ENCODE measurements at regions not wholly inside any gene's neighbourhood (a gene's known extent, or its start where the extent isn't known, plus 50 kb on each side); places are given as distances from the start of the nearest gene placed in this dataset.
"Not testable (repeated sequence)": the region's sequence is repeated elsewhere in the genome, so short reads cannot be mapped to it uniquely, and the experiment has no call there.

- DNase-seq; H3K27me3 Mint-ChIP-seq; H3K9me3 Mint-ChIP-seq; H3K36me3 Mint-ChIP-seq (ENCODE audit: insufficient read depth); H3K4me3 Mint-ChIP-seq; H3K4me1 Mint-ChIP-seq (ENCODE audit: low read depth in 2 of 2); H3K27ac Mint-ChIP-seq; ATAC-seq (replicated peaks): not testable (repeated sequence)
Measured at GRCh38 chr9:39582677-39583412, 227.4 kb downstream of the SPATA31A1 start.

GRCh38 chr9:39583413-39583747 is 227.9 kb downstream of the SPATA31A1 start:
- H3K27me3 Mint-ChIP-seq; H3K9me3 Mint-ChIP-seq; H3K36me3 Mint-ChIP-seq (ENCODE audit: insufficient read depth); DNase-seq; ATAC-seq (replicated peaks); H3K27ac Mint-ChIP-seq; H3K4me3 Mint-ChIP-seq; H3K4me1 Mint-ChIP-seq (ENCODE audit: low read depth in 2 of 2): not testable (repeated sequence)

- not testable (repeated sequence) for H3K36me3 Mint-ChIP-seq (ENCODE audit: insufficient read depth); H3K4me3 Mint-ChIP-seq; DNase-seq; H3K4me1 Mint-ChIP-seq (ENCODE audit: low read depth in 2 of 2); H3K27me3 Mint-ChIP-seq; H3K9me3 Mint-ChIP-seq; H3K27ac Mint-ChIP-seq; ATAC-seq (replicated peaks)
Measured at GRCh38 chr9:39585233-39585632, 229.8 kb downstream of the SPATA31A1 start.

- no peak overlapping the region for H3K27ac Mint-ChIP-seq
- ATAC-seq (replicated peaks) (no peak), DNase-seq (no peak)
- no peaks in the 10 kb centered on the region for H3K4me1 Mint-ChIP-seq (ENCODE audit: low read depth in 2 of 2)
- no peak overlapping the region for H3K4me3 Mint-ChIP-seq
- H3K9me3 Mint-ChIP-seq = no peaks in the 10 kb centered on the region
- H3K36me3 Mint-ChIP-seq (ENCODE audit: insufficient read depth) = peaks cover 2% of the 10 kb centered on the region
- H3K27me3 Mint-ChIP-seq = no peaks in the 10 kb centered on the region
Measured at GRCh38 chr9:39587844-39588499, 232.5 kb downstream of the SPATA31A1 start.

GRCh38 chr9:39588500-39589137 is 233.2 kb downstream of the SPATA31A1 start:
- no peak overlapping the region for H3K4me3 Mint-ChIP-seq
- peaks cover 2% of the 10 kb centered on the region for H3K36me3 Mint-ChIP-seq (ENCODE audit: insufficient read depth)
- H3K27ac Mint-ChIP-seq = no peak overlapping the region
- H3K9me3 Mint-ChIP-seq = no peaks in the 10 kb centered on the region
- DNase-seq = no peak
- H3K4me1 Mint-ChIP-seq (ENCODE audit: low read depth in 2 of 2) = no peaks in the 10 kb centered on the region
- H3K27me3 Mint-ChIP-seq = no peaks in the 10 kb centered on the region
- no peak for ATAC-seq (replicated peaks)

- not testable (repeated sequence) for DNase-seq; H3K36me3 Mint-ChIP-seq (ENCODE audit: insufficient read depth); ATAC-seq (replicated peaks); H3K27me3 Mint-ChIP-seq; H3K4me3 Mint-ChIP-seq; H3K4me1 Mint-ChIP-seq (ENCODE audit: low read depth in 2 of 2); H3K9me3 Mint-ChIP-seq; H3K27ac Mint-ChIP-seq
Measured at GRCh38 chr9:39604089-39604488, 248.6 kb downstream of the SPATA31A1 start.

GRCh38 chr9:39611449-39612231 is 256.2 kb downstream of the SPATA31A1 start:
- not testable (repeated sequence) for H3K9me3 Mint-ChIP-seq; DNase-seq; H3K4me1 Mint-ChIP-seq (ENCODE audit: low read depth in 2 of 2); H3K27ac Mint-ChIP-seq; H3K4me3 Mint-ChIP-seq; H3K27me3 Mint-ChIP-seq; H3K36me3 Mint-ChIP-seq (ENCODE audit: insufficient read depth)
- peak; percentile 10 for ATAC-seq (replicated peaks)

- H3K4me1 Mint-ChIP-seq (ENCODE audit: low read depth in 2 of 2); H3K4me3 Mint-ChIP-seq; H3K36me3 Mint-ChIP-seq (ENCODE audit: insufficient read depth); H3K27ac Mint-ChIP-seq; H3K9me3 Mint-ChIP-seq; ATAC-seq (replicated peaks); H3K27me3 Mint-ChIP-seq; DNase-seq: not testable (repeated sequence)
Measured at GRCh38 chr9:39616480-39616879, 261.0 kb downstream of the SPATA31A1 start.

- not testable (repeated sequence) for H3K36me3 Mint-ChIP-seq (ENCODE audit: insufficient read depth); H3K4me3 Mint-ChIP-seq; H3K27me3 Mint-ChIP-seq; H3K4me1 Mint-ChIP-seq (ENCODE audit: low read depth in 2 of 2); DNase-seq; H3K27ac Mint-ChIP-seq; ATAC-seq (replicated peaks); H3K9me3 Mint-ChIP-seq
Measured at GRCh38 chr9:39624048-39624447, 268.6 kb downstream of the SPATA31A1 start.

GRCh38 chr9:39632071-39632470 is 276.6 kb downstream of the SPATA31A1 start:
- H3K4me3 Mint-ChIP-seq; DNase-seq; H3K27ac Mint-ChIP-seq; ATAC-seq (replicated peaks); H3K27me3 Mint-ChIP-seq; H3K4me1 Mint-ChIP-seq (ENCODE audit: low read depth in 2 of 2); H3K9me3 Mint-ChIP-seq; H3K36me3 Mint-ChIP-seq (ENCODE audit: insufficient read depth): not testable (repeated sequence)

GRCh38 chr9:39649029-39649428 is 293.6 kb downstream of the SPATA31A1 start:
- H3K4me1 Mint-ChIP-seq (ENCODE audit: low read depth in 2 of 2); H3K4me3 Mint-ChIP-seq; DNase-seq; ATAC-seq (replicated peaks); H3K9me3 Mint-ChIP-seq; H3K27ac Mint-ChIP-seq; H3K27me3 Mint-ChIP-seq; H3K36me3 Mint-ChIP-seq (ENCODE audit: insufficient read depth): not testable (repeated sequence)

- not testable (repeated sequence) for H3K27me3 Mint-ChIP-seq; H3K36me3 Mint-ChIP-seq (ENCODE audit: insufficient read depth); DNase-seq; H3K27ac Mint-ChIP-seq; H3K9me3 Mint-ChIP-seq; ATAC-seq (replicated peaks); H3K4me1 Mint-ChIP-seq (ENCODE audit: low read depth in 2 of 2); H3K4me3 Mint-ChIP-seq
Measured at GRCh38 chr9:39656960-39657603, 301.6 kb downstream of the SPATA31A1 start.

GRCh38 chr9:39663020-39663419 is 307.6 kb downstream of the SPATA31A1 start:
- H3K36me3 Mint-ChIP-seq (ENCODE audit: insufficient read depth); H3K9me3 Mint-ChIP-seq; DNase-seq; H3K4me3 Mint-ChIP-seq; H3K27me3 Mint-ChIP-seq; H3K27ac Mint-ChIP-seq; H3K4me1 Mint-ChIP-seq (ENCODE audit: low read depth in 2 of 2): not testable (repeated sequence)
- ATAC-seq (replicated peaks) = peak; percentile 35
